Osteocyte (in vitro differentiated cells): ENCODE measurements at regions not wholly inside any gene's neighbourhood (a gene's known extent, or its start where the extent isn't known, plus 50 kb on each side); places are given as distances from the start of the nearest gene placed in this dataset.

Experiments used
- DNase-seq: peaks from one replicate; pipeline ENCODE4 v3.0.0; 2021; ENCODE audit warnings: mixed read lengths; ENCODE audit not compliant: unreplicated experiment; ENCODE audit errors: extremely low spot score
- H3K27ac Mint-ChIP-seq: one replicate; pipeline ENCODE4 v1.8.0; 2021; ENCODE audit warnings: mild to moderate bottlenecking, mixed read lengths; ENCODE audit not compliant: unreplicated experiment
- H3K27me3 Mint-ChIP-seq: one replicate; pipeline ENCODE4 v1.8.0; 2021; ENCODE audit warnings: mixed read lengths; ENCODE audit not compliant: unreplicated experiment
- H3K36me3 Mint-ChIP-seq: one replicate; pipeline ENCODE4 v1.8.0; 2021; ENCODE audit warnings: mixed read lengths; ENCODE audit not compliant: unreplicated experiment
- H3K4me1 Mint-ChIP-seq: one replicate; pipeline ENCODE4 v1.8.0; 2021; ENCODE audit warnings: mixed read lengths; ENCODE audit not compliant: unreplicated experiment
- H3K4me3 Mint-ChIP-seq: one replicate; pipeline ENCODE4 v1.8.0; 2021; ENCODE audit warnings: mild to moderate bottlenecking, moderate library complexity, mixed read lengths; ENCODE audit not compliant: unreplicated experiment
- H3K9me3 Mint-ChIP-seq: one replicate; pipeline ENCODE4 v1.8.0; 2021; ENCODE audit warnings: mixed read lengths; ENCODE audit not compliant: unreplicated experiment
- TF ChIP-seq, protein P1 (sequence below): fragments of 200-600 bp; sonication (generic); IDR thresholded peaks from 2 replicates; pipeline ENCODE4 v1.5.0; 2021; ENCODE audit warnings: antibody characterized with exemption, mild to moderate bottlenecking, moderate library complexity

DNA sequence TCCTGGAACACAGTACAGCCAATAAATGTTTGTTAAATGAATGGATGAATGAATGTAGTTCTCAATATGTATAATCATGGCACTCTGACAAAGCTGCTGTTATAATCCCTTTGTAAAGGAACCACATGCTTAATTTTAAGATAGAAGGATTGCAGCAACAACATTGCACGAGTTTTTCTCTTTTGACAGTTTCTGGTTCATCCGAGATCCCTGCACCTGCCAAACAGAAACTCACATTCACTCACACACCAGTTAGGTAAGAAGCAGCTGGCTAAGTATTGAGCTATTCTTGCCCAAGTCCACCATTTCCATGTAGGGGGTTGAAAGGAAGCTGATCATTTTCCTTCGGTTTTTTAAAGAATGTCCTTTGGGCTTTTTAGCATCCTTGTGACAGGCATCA is 133.7 kb upstream of the MAP1B start:
- no peaks in the 10 kb centered on the region for H3K36me3 Mint-ChIP-seq
- TF ChIP-seq, protein P1, sequence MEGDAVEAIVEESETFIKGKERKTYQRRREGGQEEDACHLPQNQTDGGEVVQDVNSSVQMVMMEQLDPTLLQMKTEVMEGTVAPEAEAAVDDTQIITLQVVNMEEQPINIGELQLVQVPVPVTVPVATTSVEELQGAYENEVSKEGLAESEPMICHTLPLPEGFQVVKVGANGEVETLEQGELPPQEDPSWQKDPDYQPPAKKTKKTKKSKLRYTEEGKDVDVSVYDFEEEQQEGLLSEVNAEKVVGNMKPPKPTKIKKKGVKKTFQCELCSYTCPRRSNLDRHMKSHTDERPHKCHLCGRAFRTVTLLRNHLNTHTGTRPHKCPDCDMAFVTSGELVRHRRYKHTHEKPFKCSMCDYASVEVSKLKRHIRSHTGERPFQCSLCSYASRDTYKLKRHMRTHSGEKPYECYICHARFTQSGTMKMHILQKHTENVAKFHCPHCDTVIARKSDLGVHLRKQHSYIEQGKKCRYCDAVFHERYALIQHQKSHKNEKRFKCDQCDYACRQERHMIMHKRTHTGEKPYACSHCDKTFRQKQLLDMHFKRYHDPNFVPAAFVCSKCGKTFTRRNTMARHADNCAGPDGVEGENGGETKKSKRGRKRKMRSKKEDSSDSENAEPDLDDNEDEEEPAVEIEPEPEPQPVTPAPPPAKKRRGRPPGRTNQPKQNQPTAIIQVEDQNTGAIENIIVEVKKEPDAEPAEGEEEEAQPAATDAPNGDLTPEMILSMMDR: no peak
- H3K9me3 Mint-ChIP-seq: no peaks in the 10 kb centered on the region
- H3K4me1 Mint-ChIP-seq: no peaks in the 10 kb centered on the region
- peaks cover 43% of the 10 kb centered on the region for H3K27me3 Mint-ChIP-seq
- DNase-seq: no peak
- no peak overlapping the region for H3K4me3 Mint-ChIP-seq
- H3K27ac Mint-ChIP-seq: no peak overlapping the region

DNA sequence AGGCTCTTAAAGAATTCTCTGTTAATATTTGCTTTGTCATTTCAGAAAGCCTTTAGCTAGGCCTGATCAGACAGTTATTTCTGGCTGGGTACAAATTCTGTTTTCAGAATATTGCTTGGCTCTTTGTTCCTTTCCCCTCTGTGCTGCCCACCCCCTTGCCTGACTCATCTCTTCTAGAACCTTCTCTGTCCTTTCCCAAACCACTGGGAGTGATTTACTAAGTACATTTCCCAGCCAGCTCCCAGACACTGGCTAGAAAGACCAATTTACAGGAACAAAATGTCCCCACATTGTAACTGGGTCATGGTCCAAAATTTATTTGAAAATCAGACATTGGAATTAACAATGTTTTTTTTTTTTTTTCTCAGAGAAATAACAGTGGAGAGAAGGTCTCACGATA is 133.1 kb upstream of the MAP1B start:
- Mint-ChIP-seq H3K4me3 (no peak overlapping the region), H3K36me3 (no peaks in the 10 kb centered on the region), H3K27ac (no peak overlapping the region), H3K9me3 (no peaks in the 10 kb centered on the region), H3K27me3 (peaks cover 41% of the 10 kb centered on the region), H3K4me1 (no peaks in the 10 kb centered on the region)
- TF ChIP-seq, protein P1: no peak
- no peak for DNase-seq

DNA sequence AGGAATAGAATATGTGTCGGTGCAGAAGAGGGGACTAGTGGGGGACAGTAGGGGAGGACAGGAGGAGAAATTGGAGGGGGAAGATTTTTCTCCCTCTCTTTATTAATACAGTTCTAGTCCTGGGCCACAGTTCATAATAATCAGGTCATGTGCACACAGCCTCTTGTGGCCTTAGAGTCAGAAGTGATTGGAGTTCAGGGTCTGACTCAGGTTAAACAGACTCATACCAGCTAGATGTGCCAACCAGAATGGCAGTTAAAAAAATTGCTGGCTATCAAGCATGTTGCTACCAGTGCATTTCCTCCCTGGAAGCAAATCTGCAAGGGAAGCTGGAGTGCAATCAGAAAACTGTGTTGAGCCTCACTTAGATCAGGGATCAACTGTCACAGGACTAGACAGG is 132.7 kb upstream of the MAP1B start:
- Mint-ChIP-seq H3K27me3 (peaks cover 40% of the 10 kb centered on the region), H3K27ac (no peak overlapping the region), H3K4me1 (no peaks in the 10 kb centered on the region), H3K4me3 (no peak overlapping the region), H3K36me3 (no peaks in the 10 kb centered on the region), H3K9me3 (no peaks in the 10 kb centered on the region)
- TF ChIP-seq, protein P1: no peak
- DNase-seq: no peak

DNA sequence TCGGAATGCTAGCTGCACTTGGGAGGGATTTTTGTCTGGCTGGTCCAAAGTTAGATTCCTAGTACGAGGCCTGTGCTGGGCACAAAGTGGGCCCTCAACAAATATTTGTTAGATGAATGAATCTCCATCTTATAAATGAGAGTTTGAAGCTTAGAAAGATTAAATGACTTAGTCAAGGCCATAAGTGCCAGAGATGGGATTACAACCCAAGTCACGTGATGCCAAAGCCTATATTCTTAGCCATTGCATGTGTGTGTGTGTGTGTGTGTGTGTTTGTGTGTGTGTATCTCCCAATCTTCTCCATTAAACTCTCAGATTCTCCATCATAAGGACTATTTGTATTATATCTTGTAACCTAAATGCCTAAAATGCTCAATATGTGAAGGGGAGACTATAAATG is 130.8 kb upstream of the MAP1B start:
- H3K4me1 Mint-ChIP-seq: no peaks in the 10 kb centered on the region
- TF ChIP-seq, protein P1: no peak
- peaks cover 41% of the 10 kb centered on the region for H3K27me3 Mint-ChIP-seq
- no peak overlapping the region for H3K4me3 Mint-ChIP-seq
- no peaks in the 10 kb centered on the region for H3K36me3 Mint-ChIP-seq
- no peak overlapping the region for H3K27ac Mint-ChIP-seq
- peaks cover 8% of the 10 kb centered on the region for H3K9me3 Mint-ChIP-seq
- DNase-seq: no peak

DNA sequence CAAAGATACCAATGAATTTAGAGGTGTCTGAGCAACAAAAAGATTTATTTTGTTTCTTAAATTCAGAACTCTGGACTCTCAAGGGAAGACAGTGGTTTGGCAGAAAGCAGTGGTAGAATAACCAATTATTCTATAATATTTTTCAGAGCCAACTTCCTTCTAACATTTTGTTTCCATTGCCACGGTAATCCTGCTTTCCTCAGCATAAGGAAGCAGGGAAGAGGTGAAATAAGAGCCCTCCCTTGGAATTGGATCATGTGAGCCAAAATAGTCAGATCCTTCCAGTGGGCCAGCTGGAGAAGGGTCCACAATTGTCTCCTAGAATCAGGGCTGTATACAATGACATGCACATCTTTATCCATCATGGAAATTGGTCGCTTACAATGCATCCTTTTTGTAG is 130.0 kb upstream of the MAP1B start:
- TF ChIP-seq, protein P1: no peak
- Mint-ChIP-seq H3K27ac (no peak overlapping the region), H3K4me1 (no peaks in the 10 kb centered on the region), H3K4me3 (no peak overlapping the region), H3K9me3 (peaks cover 16% of the 10 kb centered on the region), H3K27me3 (peaks cover 36% of the 10 kb centered on the region), H3K36me3 (peaks cover under 1% of the 10 kb centered on the region)
- no peak for DNase-seq
